ENCODE measurements at regions not wholly inside any gene's neighbourhood (a gene's known extent, or its start where the extent isn't known, plus 50 kb on each side); places are given as distances from the start of the nearest gene placed in this dataset.

GRCh38 chr14:79971330-79971729, 240.0 kb downstream of the DIO2 start:
- H3K27ac ChIP-seq, result no peak overlapping the region
- TF ChIP-seq, protein P1, sequence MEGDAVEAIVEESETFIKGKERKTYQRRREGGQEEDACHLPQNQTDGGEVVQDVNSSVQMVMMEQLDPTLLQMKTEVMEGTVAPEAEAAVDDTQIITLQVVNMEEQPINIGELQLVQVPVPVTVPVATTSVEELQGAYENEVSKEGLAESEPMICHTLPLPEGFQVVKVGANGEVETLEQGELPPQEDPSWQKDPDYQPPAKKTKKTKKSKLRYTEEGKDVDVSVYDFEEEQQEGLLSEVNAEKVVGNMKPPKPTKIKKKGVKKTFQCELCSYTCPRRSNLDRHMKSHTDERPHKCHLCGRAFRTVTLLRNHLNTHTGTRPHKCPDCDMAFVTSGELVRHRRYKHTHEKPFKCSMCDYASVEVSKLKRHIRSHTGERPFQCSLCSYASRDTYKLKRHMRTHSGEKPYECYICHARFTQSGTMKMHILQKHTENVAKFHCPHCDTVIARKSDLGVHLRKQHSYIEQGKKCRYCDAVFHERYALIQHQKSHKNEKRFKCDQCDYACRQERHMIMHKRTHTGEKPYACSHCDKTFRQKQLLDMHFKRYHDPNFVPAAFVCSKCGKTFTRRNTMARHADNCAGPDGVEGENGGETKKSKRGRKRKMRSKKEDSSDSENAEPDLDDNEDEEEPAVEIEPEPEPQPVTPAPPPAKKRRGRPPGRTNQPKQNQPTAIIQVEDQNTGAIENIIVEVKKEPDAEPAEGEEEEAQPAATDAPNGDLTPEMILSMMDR (IDR thresholded peaks at IDR 0.05), result no peak
- no peak overlapping the region for H3K4me3 ChIP-seq
- DNase-seq (ENCODE audit: low spot score), result no peak

GRCh38 chr14:79967453-79967852, 243.9 kb downstream of the DIO2 start:
- H3K4me3 ChIP-seq, result no peak overlapping the region
- no peak for DNase-seq (ENCODE audit: low spot score)
- TF ChIP-seq, protein P1 (IDR thresholded peaks at IDR 0.05), result no peak
- no peak overlapping the region for H3K27ac ChIP-seq

DNA sequence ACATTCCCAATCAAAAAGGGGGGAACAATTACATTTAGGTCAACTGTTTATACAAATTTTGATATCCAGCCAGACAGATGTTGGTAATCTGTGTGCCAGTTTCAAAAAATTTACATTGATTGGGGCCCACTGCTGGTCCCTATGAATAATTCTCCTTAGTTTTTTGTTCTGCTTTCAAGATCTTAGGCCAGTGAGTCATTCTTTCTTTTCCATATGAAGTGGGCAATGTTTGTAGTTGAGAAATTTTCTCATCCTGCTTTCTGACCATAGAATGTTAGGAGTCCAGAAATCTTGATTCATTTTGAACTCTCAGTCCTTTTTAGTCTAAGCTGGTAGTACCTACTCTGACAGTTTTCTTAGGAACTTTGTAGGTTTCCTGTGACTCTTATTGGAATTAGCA, 244.3 kb downstream of the DIO2 start:
- DNase-seq (ENCODE audit: low spot score), result no peak
- Histone ChIP-seq H3K4me3 (no peak overlapping the region), H3K27ac (no peak overlapping the region)
- TF ChIP-seq, protein P1 (IDR thresholded peaks at IDR 0.05), result no peak

DNA sequence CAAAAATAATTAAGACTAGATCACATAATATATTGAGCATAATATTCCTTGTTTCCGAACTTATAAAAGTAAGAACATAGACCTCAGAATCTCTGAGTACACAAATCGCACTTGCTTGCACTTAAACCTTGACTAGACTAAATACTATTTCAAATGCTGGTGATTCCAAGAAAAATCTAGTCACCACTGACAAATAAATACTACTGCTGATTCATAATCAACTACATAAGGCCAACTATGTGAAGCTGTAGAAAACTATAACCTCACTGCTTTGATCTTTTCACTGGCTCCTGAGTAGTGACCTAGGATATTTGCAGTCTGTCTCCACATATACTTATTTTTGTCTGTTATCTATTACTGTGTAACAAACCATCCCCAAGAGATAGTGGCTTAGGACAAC, 245.4 kb downstream of the DIO2 start:
- TF ChIP-seq, protein P1 (IDR thresholded peaks at IDR 0.05), result no peak
- Histone ChIP-seq H3K4me3 (no peak overlapping the region), H3K27ac (no peak overlapping the region)
- DNase-seq (ENCODE audit: low spot score), result no peak

DNA sequence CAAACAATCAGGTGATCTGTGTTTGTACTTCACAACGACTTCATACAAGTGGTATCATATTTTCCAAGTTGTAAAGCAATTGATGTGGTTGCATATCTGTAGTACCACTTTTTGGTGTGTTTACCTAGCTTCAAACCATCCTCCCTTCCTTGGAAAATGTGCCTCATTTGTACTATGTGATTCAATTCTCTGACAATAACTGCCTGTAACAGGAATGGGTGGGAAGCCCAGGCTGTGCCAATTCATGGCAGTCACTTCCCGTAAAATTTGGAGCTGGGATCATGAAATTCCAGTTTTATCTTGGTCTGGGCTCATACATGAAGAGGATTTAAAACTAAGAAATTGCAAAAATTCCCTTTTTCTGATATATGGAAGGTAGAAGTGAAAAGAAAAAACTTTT, 250.1 kb downstream of the DIO2 start:
- DNase-seq (ENCODE audit: low spot score), result no peak
- TF ChIP-seq, protein P1 (IDR thresholded peaks at IDR 0.05), result no peak
- peak overlapping the region in 1 of 2 donors; percentile 43 for H3K27ac ChIP-seq
- H3K4me3 ChIP-seq, result no peak overlapping the region

GRCh38 chr14:79960288-79960687, 251.0 kb downstream of the DIO2 start:
- Histone ChIP-seq H3K4me3 (no peak overlapping the region), H3K27ac (no peak overlapping the region)
- TF ChIP-seq, protein P1 (IDR thresholded peaks at IDR 0.05), result no peak
- DNase-seq (ENCODE audit: low spot score), result no peak

DNA sequence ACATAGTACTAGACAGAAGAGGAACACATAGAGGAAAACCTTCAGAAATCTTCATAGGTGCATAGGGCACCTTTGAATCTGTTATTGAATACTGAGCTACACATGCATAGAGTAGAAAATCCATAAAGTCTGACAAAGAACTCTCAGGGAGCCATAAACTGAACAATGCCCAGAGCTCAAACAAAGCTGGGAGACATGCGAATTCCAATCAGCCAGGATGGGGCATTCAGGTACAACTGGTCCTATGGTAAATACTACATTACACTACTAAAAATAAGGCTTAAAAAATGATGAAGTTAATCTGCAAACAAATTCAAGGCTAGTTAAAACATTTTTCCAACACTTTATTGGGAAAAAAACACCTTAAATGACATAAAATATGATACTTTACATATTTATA, 259.7 kb downstream of the DIO2 start:
- no peak overlapping the region for H3K4me3 ChIP-seq
- TF ChIP-seq, protein P1 (IDR thresholded peaks at IDR 0.05), result no peak
- H3K27ac ChIP-seq, result no peak overlapping the region
- no peak for DNase-seq (ENCODE audit: low spot score)

Data from coronary artery (tissue), 2 donors.